ENCODE measurements at regions not wholly inside any gene's neighbourhood (a gene's known extent, or its start where the extent isn't known, plus 50 kb on each side); places are given as distances from the start of the nearest gene placed in this dataset.

GRCh38 chr4:151933122-151933827, 172.5 kb upstream of the GATB start:
- DNase-seq (no peak), ATAC-seq (replicated peaks) (no peak)
- Mint-ChIP-seq H3K9me3 (no peaks in the 10 kb centered on the region), H3K27ac (no peak overlapping the region), H3K4me1 (peaks cover 3 to 6% of the 10 kb centered on the region in 2 donors), H3K4me3 (no peak overlapping the region), H3K27me3 (peaks cover 0 to 5% of the 10 kb centered on the region in 2 donors), H3K36me3 (no peaks in the 10 kb centered on the region)

DNA sequence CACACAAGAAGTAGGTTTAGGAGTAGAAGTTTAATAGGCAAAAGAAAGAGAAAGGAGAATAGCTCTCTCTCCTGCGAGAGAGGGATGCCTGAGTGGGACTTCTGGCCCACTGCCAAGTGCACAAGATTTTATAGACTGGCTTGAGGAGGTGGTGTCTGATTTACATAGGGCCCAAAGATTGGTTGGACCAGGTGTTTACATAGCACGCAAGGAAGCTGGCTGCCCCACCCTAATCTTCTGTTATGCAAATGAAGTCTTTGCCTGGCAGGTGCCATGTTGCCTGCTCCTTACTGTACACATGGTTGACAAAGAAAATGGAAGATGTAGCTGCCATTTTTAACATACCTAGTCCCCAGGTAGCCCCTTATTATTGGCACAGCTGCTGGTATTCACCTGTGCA, 170.8 kb upstream of the GATB start:
- Mint-ChIP-seq H3K27me3 (peaks cover 0 to 1% of the 10 kb centered on the region in 2 donors), H3K4me3 (no peak overlapping the region), H3K9me3 (no peaks in the 10 kb centered on the region), H3K36me3 (no peaks in the 10 kb centered on the region), H3K27ac (no peak overlapping the region), H3K4me1 (peaks cover 3 to 6% of the 10 kb centered on the region in 2 donors)
- ATAC-seq (replicated peaks), result no peak
- DNase-seq, result no peak

DNA sequence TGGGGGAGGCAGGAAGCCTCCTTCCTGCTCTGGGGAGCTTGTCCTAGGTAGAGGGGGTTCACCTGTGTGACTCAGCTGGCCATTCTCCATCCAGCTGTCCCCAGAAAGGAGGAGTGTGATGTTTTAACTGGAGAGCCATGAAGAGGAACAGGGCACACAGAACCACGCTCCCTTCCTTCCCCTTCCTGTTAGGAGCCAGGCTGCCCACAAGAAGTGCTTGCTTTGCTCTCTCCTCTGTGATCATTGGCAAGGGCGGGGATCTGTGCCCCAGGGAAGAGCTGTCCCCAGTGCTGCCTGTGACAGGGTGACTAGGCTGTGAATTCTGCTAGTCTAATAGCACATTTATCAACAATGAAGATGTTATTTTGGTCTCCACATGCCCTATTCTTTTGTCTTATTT, 169.6 kb upstream of the GATB start:
- Mint-ChIP-seq H3K4me1 (peaks cover 3 to 6% of the 10 kb centered on the region in 2 donors), H3K4me3 (no peak overlapping the region), H3K36me3 (no peaks in the 10 kb centered on the region)

DNA sequence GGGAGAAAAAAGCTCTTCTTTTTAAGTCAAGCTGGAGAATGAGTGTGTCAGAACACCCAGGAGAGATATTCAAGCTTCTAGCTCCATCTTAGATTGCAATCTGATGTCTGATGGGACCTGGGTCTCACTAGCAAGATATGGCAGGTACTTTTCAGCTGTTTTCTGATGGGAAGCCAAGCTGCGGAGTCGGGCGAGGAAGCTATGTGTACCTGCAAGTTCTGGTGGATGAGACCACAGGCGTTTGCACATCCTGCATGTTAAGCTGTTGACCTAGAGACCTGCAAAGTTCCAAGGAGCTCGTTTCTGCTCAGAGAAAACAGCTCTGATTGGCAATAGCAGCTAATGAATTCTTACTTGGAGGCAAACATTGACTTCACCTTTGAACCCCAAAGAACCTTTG, 167.3 kb upstream of the GATB start:
- Mint-ChIP-seq H3K4me1 (peaks cover 3 to 6% of the 10 kb centered on the region in 2 donors), H3K4me3 (no peak overlapping the region), H3K27me3 (peaks cover 0 to 4% of the 10 kb centered on the region in 2 donors), H3K36me3 (no peaks in the 10 kb centered on the region), H3K27ac (no peak overlapping the region), H3K9me3 (peaks cover 0 to 2% of the 10 kb centered on the region in 2 donors)
- no peak for DNase-seq
- ATAC-seq (replicated peaks), result no peak

More for the DNA sequence above, 169.6 kb upstream of the GATB start:
- no peak for DNase-seq
- Mint-ChIP-seq H3K27ac (no peak overlapping the region), H3K9me3 (peaks cover 0 to 2% of the 10 kb centered on the region in 2 donors), H3K27me3 (peaks cover 0 to 4% of the 10 kb centered on the region in 2 donors)
- no peak for ATAC-seq (replicated peaks)

- no peak for DNase-seq
- Mint-ChIP-seq H3K27me3 (peaks cover 0 to 4% of the 10 kb centered on the region in 2 donors), H3K36me3 (no peaks in the 10 kb centered on the region), H3K9me3 (peaks cover 0 to 2% of the 10 kb centered on the region in 2 donors), H3K4me1 (no peaks in the 10 kb centered on the region), H3K27ac (no peak overlapping the region), H3K4me3 (no peak overlapping the region)
- ATAC-seq (replicated peaks), result no peak
These were observed 162.0 kb upstream of the GATB start for GRCh38 chr4:151922811-151923210.

- H3K27ac Mint-ChIP-seq, result no peak overlapping the region
- DNase-seq, result no peak
- H3K9me3 Mint-ChIP-seq, result peaks cover 0 to 2% of the 10 kb centered on the region in 2 donors
- ATAC-seq (replicated peaks), result no peak
- no peak overlapping the region for H3K4me3 Mint-ChIP-seq
- H3K4me1 Mint-ChIP-seq, result no peaks in the 10 kb centered on the region
- peaks cover 0 to 4% of the 10 kb centered on the region in 2 donors for H3K27me3 Mint-ChIP-seq
- H3K36me3 Mint-ChIP-seq, result no peaks in the 10 kb centered on the region
These were observed 161.5 kb upstream of the GATB start for GRCh38 chr4:151922306-151922705.

- DNase-seq, result no peak
- H3K9me3 Mint-ChIP-seq, result peaks cover 0 to 2% of the 10 kb centered on the region in 2 donors
- no peak overlapping the region for H3K27ac Mint-ChIP-seq
- ATAC-seq (replicated peaks), result no peak
- no peak overlapping the region for H3K4me3 Mint-ChIP-seq
- no peaks in the 10 kb centered on the region for H3K36me3 Mint-ChIP-seq
- no peaks in the 10 kb centered on the region for H3K4me1 Mint-ChIP-seq
- peaks cover 0 to 4% of the 10 kb centered on the region in 2 donors for H3K27me3 Mint-ChIP-seq
These were observed 161.0 kb upstream of the GATB start for GRCh38 chr4:151921811-151922210.

- H3K4me1 Mint-ChIP-seq, result no peaks in the 10 kb centered on the region
- no peaks in the 10 kb centered on the region for H3K36me3 Mint-ChIP-seq
- no peak overlapping the region for H3K4me3 Mint-ChIP-seq
- DNase-seq (no peak), ATAC-seq (replicated peaks) (no peak)
- H3K27ac Mint-ChIP-seq, result no peak overlapping the region
- H3K9me3 Mint-ChIP-seq, result peaks cover 0 to under 1% of the 10 kb centered on the region in 2 donors
- peaks cover 0 to 1% of the 10 kb centered on the region in 2 donors for H3K27me3 Mint-ChIP-seq
These were observed 160.6 kb upstream of the GATB start for GRCh38 chr4:151921386-151921785.

DNA sequence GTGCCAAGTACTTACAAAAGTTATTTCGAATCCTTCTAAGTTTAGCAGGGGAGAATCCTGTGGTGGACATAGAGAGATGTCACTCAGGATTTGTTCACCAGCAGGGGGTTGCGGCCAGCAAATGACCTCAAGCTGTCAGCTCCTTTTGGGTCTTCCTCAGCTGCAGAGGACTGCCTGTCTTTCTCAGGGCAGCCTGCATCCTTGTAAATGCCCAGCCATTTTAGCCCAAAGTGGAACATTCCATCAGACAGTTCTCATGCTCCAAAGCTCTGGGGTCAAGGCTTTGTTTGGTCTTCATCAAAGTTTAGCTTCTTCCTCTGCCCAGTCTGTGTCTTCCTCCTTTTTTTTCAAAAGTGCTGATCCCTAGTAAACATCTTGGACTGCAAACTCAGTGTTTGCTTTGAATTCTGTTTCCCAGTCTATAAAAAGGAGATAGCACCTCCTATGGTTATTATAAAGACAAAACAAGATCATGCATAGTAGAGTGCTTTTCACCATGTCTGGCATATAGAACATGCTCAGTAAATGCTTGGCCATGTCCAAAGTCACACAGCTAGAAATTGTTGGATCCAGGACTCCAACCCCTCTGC, 156.4 kb upstream of the GATB start:
- no peaks in the 10 kb centered on the region for H3K36me3 Mint-ChIP-seq

GRCh38 chr4:151912632-151913031, 151.8 kb upstream of the GATB start:
- Mint-ChIP-seq H3K9me3 (peaks cover 0 to 4% of the 10 kb centered on the region in 2 donors), H3K4me1 (peaks cover 0 to 2% of the 10 kb centered on the region in 2 donors), H3K4me3 (no peak overlapping the region), H3K27me3 (no peaks in the 10 kb centered on the region), H3K27ac (no peak overlapping the region), H3K36me3 (no peaks in the 10 kb centered on the region)
- ATAC-seq (replicated peaks) (no peak), DNase-seq (no peak)

More for the DNA sequence above, 156.4 kb upstream of the GATB start:
- peaks cover 0 to 4% of the 10 kb centered on the region in 2 donors for H3K9me3 Mint-ChIP-seq
- ATAC-seq (replicated peaks) (no peak), DNase-seq (no peak)
- no peak overlapping the region for H3K27ac Mint-ChIP-seq
- H3K4me3 Mint-ChIP-seq, result no peak overlapping the region
- no peaks in the 10 kb centered on the region for H3K4me1 Mint-ChIP-seq
- H3K27me3 Mint-ChIP-seq, result no peaks in the 10 kb centered on the region

GRCh38 chr4:151911970-151912369, 151.2 kb upstream of the GATB start:
- peaks cover 0 to 2% of the 10 kb centered on the region in 2 donors for H3K4me1 Mint-ChIP-seq
- DNase-seq (no peak), ATAC-seq (replicated peaks) (no peak)
- no peak overlapping the region for H3K27ac Mint-ChIP-seq
- H3K9me3 Mint-ChIP-seq, result peaks cover 0 to 4% of the 10 kb centered on the region in 2 donors
- H3K27me3 Mint-ChIP-seq, result no peaks in the 10 kb centered on the region
- no peak overlapping the region for H3K4me3 Mint-ChIP-seq
- no peaks in the 10 kb centered on the region for H3K36me3 Mint-ChIP-seq

- H3K27ac Mint-ChIP-seq, result no peak overlapping the region
- DNase-seq (no peak), ATAC-seq (replicated peaks) (peak in 1 of 2 donors; percentile 14)
- peaks cover 5 to 7% of the 10 kb centered on the region in 2 donors for H3K9me3 Mint-ChIP-seq
- no peaks in the 10 kb centered on the region for H3K36me3 Mint-ChIP-seq
- H3K4me3 Mint-ChIP-seq, result no peak overlapping the region
- peaks cover 8 to 13% of the 10 kb centered on the region in 2 donors for H3K4me1 Mint-ChIP-seq
- H3K27me3 Mint-ChIP-seq, result no peaks in the 10 kb centered on the region
These were observed 148.1 kb upstream of the GATB start for GRCh38 chr4:151908734-151909497.

DNA sequence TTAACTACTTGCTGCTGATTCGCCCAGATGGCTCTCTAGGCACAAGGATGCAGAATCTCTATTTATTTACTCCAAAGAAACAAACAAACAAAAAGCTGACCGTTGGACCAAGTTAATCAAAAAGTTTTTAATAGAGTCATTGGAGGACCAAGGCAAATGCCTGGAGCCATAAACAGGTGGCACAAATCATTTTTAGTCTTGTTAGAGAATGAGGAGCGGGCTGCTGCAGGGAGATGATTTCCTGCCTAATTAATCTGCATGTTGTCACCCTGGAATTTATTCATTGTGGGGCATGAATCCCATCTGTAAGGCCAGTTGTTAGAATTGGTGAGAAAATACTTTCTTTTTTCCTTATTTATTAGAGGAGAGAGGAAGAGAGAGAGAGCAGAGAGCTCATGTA, 147.4 kb upstream of the GATB start:
- Mint-ChIP-seq H3K27ac (no peak overlapping the region), H3K4me3 (no peak overlapping the region), H3K36me3 (peaks cover 0 to under 1% of the 10 kb centered on the region in 2 donors), H3K9me3 (peaks cover 9% of the 10 kb centered on the region in 2 donors), H3K4me1 (peaks cover 8 to 13% of the 10 kb centered on the region in 2 donors), H3K27me3 (no peaks in the 10 kb centered on the region)
- DNase-seq (no peak), ATAC-seq (replicated peaks) (no peak)

- no peak overlapping the region for H3K4me3 Mint-ChIP-seq
- H3K9me3 Mint-ChIP-seq, result peaks cover 22 to 25% of the 10 kb centered on the region in 2 donors
- H3K4me1 Mint-ChIP-seq, result peaks cover 8 to 13% of the 10 kb centered on the region in 2 donors
- no peak for DNase-seq
- ATAC-seq (replicated peaks), result no peak
- H3K36me3 Mint-ChIP-seq, result peaks cover 1 to 6% of the 10 kb centered on the region in 2 donors
- H3K27ac Mint-ChIP-seq, result no peak overlapping the region
- H3K27me3 Mint-ChIP-seq, result no peaks in the 10 kb centered on the region
These were observed 145.6 kb upstream of the GATB start for GRCh38 chr4:151906438-151906837.

Data from stimulated activated naive B cell treated with anti-CD40 and anti-IgM and Interleukin-4, amounts not matched to agents 10 μg/mL and 1 μg/mL and 100 μg/mL, for 72 hours (primary cell).